ENCODE measurements at regions not wholly inside any gene's neighbourhood (a gene's known extent, or its start where the extent isn't known, plus 50 kb on each side); places are given as distances from the start of the nearest gene placed in this dataset.
"Not testable (repeated sequence)": the region's sequence is repeated elsewhere in the genome, so short reads cannot be mapped to it uniquely, and the experiment has no call there.

DNA sequence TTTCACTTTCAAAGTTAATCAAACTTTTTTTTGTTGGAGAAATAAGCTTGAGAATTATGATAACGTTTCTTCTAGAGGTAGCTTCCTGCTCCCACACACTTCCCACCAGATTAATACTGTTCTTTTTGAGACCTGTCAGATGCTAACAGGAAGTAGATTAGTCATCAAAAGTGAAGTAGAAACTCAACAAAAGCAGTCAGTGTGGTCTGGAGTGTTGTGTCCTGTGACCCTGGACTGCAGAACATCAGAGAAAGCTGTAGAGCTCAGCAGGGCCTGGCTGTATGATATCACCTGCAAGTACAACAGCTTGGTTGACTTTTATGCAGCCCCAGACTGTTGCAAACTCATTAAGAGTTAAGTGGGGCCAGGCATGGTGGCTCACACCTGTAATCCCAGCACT lies 495.7 kb upstream of the CYLC2 start:
- no peaks in the 10 kb centered on the region for H3K4me1 Mint-ChIP-seq
- no peak overlapping the region for H3K27ac Mint-ChIP-seq

DNA sequence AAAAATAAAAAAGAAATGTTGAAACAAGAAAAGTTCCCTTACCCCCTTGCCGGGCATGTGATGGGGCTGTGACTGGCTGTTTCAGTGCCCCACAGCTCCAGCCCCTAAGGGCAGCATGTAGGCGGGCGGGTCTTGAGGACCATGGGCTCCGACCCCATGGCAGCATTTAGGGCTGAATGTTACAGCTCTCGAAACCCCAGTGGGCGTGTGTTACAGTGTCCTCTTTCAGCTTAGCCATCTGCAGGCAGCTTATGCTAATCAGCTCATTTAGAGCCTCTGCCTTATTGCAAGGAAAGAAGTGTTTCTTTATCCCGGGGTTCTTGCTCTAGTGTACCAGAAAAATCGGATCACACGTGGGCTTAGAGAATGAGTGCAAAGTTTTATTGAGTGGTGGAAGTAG lies 497.4 kb upstream of the CYLC2 start:
- H3K27ac Mint-ChIP-seq: no peak overlapping the region
- Histone ChIP-seq H3K27me3 (no peaks in the 10 kb centered on the region), H3K4me1 (no peaks in the 10 kb centered on the region), H3K4me2 (no peak overlapping the region), H3K9me3 (ENCODE audit: low read depth) (no peaks in the 10 kb centered on the region), H3K79me2 (ENCODE audit: low read depth) (no peaks in the 10 kb centered on the region), H4K20me1 (ENCODE audit: low read depth) (no peaks in the 10 kb centered on the region), H2AFZ (replicated peaks) (no peak overlapping the region), H3K4me3 (no peak overlapping the region), H3K9ac (no peak overlapping the region), H3K36me3 (no peaks in the 10 kb centered on the region), H3F3A (ENCODE audit: low read depth) (no peaks in the 10 kb centered on the region), H3K27ac (no peak overlapping the region)
- H3K27me3 Mint-ChIP-seq (ENCODE audit: insufficient read depth, low read depth): no peaks in the 10 kb centered on the region
- H3K4me1 Mint-ChIP-seq: no peaks in the 10 kb centered on the region
- no peaks in the 10 kb centered on the region for H3K9me3 Mint-ChIP-seq
- no peak overlapping the region for H3K4me3 Mint-ChIP-seq
- H3K36me3 Mint-ChIP-seq: no peaks in the 10 kb centered on the region
- TF ChIP-seq EZH2phosphoT487 (IDR thresholded peaks at IDR 0.05) (no peak), EZH2 (IDR thresholded peaks at IDR 0.05) (no peak), CTCF (IDR thresholded peaks at IDR 0.05) (no peak)
- DNase-seq (ENCODE audit: low spot score): peak; percentile 13

More for the DNA sequence above, 495.7 kb upstream of the CYLC2 start:
- Histone ChIP-seq H3K9ac (no peak overlapping the region), H3K27me3 (no peaks in the 10 kb centered on the region), H3K27ac (no peak overlapping the region), H3K36me3 (no peaks in the 10 kb centered on the region), H3K9me3 (ENCODE audit: low read depth) (no peaks in the 10 kb centered on the region), H3K4me3 (no peak overlapping the region), H3F3A (ENCODE audit: low read depth) (no peaks in the 10 kb centered on the region), H3K4me2 (no peak overlapping the region), H3K79me2 (ENCODE audit: low read depth) (no peaks in the 10 kb centered on the region), H3K4me1 (no peaks in the 10 kb centered on the region), H2AFZ (replicated peaks) (no peak overlapping the region), H4K20me1 (ENCODE audit: low read depth) (no peaks in the 10 kb centered on the region)
- Mint-ChIP-seq H3K4me3 (no peak overlapping the region), H3K27me3 (ENCODE audit: insufficient read depth, low read depth) (no peaks in the 10 kb centered on the region), H3K36me3 (no peaks in the 10 kb centered on the region), H3K9me3 (no peaks in the 10 kb centered on the region)
- DNase-seq (ENCODE audit: low spot score): no peak
- TF ChIP-seq EZH2 (IDR thresholded peaks at IDR 0.05): no peak
- no peak for TF ChIP-seq EZH2phosphoT487 (IDR thresholded peaks at IDR 0.05)
- no peak for TF ChIP-seq CTCF (IDR thresholded peaks at IDR 0.05)

DNA sequence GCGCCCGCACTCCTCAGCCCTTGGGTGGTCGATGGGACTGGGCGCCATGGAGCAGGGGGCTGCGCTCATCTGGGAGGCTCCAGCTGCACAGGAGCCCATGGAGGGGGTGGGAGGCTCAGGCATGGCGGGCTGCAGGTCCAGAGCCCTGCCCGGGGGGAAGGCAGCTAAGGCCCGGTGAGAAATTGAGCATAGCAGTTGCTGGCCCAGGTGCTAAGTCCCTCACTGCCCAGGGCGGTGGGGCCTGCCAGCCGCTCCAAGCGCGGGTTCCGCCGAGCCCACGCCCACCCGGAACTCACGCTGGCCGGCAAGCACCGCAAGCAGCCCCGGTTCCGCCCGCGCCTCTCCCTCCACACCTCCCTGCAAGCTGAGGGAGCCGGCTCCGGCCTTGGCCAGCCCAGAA lies 508.2 kb upstream of the CYLC2 start:
- not testable (repeated sequence) for H3F3A ChIP-seq (ENCODE audit: low read depth); H3K9me3 ChIP-seq (ENCODE audit: low read depth); H3K4me3 Mint-ChIP-seq; H2AFZ ChIP-seq (replicated peaks); H3K36me3 Mint-ChIP-seq; H3K27me3 ChIP-seq; H3K4me1 Mint-ChIP-seq; DNase-seq (ENCODE audit: low spot score); H3K4me2 ChIP-seq; H3K27me3 Mint-ChIP-seq (ENCODE audit: insufficient read depth, low read depth); H3K27ac Mint-ChIP-seq; H3K9ac ChIP-seq; H3K79me2 ChIP-seq (ENCODE audit: low read depth); H3K36me3 ChIP-seq; H3K27ac ChIP-seq; H3K4me3 ChIP-seq; H4K20me1 ChIP-seq (ENCODE audit: low read depth); H3K9me3 Mint-ChIP-seq; H3K4me1 ChIP-seq

- H3K9ac ChIP-seq: no peak overlapping the region
- no peak overlapping the region for H3K27ac ChIP-seq
- H3K27me3 ChIP-seq: no peaks in the 10 kb centered on the region
- TF ChIP-seq EZH2 (IDR thresholded peaks at IDR 0.05): no peak
- TF ChIP-seq EZH2phosphoT487 (IDR thresholded peaks at IDR 0.05): no peak
- TF ChIP-seq CTCF (IDR thresholded peaks at IDR 0.05): no peak
- no peak for DNase-seq (ENCODE audit: low spot score)
- Mint-ChIP-seq H3K27ac (no peak overlapping the region), H3K4me1 (no peaks in the 10 kb centered on the region), H3K9me3 (no peaks in the 10 kb centered on the region), H3K27me3 (ENCODE audit: insufficient read depth, low read depth) (no peaks in the 10 kb centered on the region), H3K36me3 (no peaks in the 10 kb centered on the region), H3K4me3 (no peak overlapping the region)
- peaks cover 7% of the 10 kb centered on the region for H3K9me3 ChIP-seq (ENCODE audit: low read depth)
- no peaks in the 10 kb centered on the region for H3F3A ChIP-seq (ENCODE audit: low read depth)
- H3K4me1 ChIP-seq: no peaks in the 10 kb centered on the region
- no peak overlapping the region for H2AFZ ChIP-seq (replicated peaks)
- no peaks in the 10 kb centered on the region for H3K36me3 ChIP-seq
- H3K79me2 ChIP-seq (ENCODE audit: low read depth): no peaks in the 10 kb centered on the region
- no peak overlapping the region for H3K4me3 ChIP-seq
- H4K20me1 ChIP-seq (ENCODE audit: low read depth): no peaks in the 10 kb centered on the region
- no peak overlapping the region for H3K4me2 ChIP-seq
Measured at GRCh38 chr9:102483651-102484050, 511.5 kb upstream of the CYLC2 start.

All from neural progenitor cell (in vitro differentiated cells).